ENCODE measurements at regions not wholly inside any gene's neighbourhood (a gene's known extent, or its start where the extent isn't known, plus 50 kb on each side); places are given as distances from the start of the nearest gene placed in this dataset.
"Not testable (repeated sequence)": the region's sequence is repeated elsewhere in the genome, so short reads cannot be mapped to it uniquely, and the experiment has no call there.

DNA sequence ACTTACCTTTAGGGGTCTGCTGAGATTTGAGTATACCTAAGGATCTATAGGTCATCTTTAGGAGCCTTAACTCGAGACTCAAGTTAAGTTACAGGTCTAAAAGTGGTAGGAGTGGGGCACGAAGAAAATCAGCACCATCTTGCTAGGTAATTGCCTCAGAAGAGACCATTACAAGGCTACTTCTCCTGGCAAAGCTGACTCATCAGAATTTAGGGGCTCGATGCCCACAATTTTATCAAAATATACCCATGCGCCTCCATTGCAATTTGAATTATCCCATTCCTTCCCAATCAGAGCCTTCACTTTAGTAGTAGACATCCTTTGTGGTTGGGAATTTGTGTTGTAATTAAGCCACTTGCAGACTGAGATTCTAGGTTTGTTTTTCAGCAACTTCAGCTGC lies 1994.3 kb downstream of the MRPL39 start:
- no peak for DNase-seq (ENCODE audit: low read depth in 2 of 2)

DNA sequence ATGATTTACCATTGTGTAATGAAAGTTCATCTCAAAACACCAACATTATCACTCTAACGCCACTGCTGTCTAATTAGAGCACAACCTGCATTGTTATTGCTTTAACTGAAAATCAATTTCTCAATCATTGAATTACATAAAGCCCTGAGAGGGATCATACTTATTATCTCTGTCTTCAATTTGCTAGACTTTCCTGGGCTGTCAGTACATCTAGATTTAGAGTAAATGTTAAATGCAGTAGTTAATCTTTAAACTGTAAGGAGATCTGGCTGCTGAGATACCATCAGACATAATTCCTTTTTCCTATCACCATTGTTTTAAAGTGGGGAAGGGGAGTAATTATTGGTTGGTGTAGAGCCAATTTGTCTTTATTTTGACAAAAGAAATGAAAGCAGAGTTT lies 1995.1 kb downstream of the MRPL39 start:
- DNase-seq (ENCODE audit: low read depth in 2 of 2), result no peak

- DNase-seq (ENCODE audit: low read depth in 2 of 2), result no peak
These were observed 1999.4 kb downstream of the MRPL39 start for GRCh38 chr21:23607782-23608431.

- no peak for DNase-seq (ENCODE audit: low read depth in 2 of 2)
These were observed 2005.7 kb downstream of the MRPL39 start for GRCh38 chr21:23601549-23601948.

DNA sequence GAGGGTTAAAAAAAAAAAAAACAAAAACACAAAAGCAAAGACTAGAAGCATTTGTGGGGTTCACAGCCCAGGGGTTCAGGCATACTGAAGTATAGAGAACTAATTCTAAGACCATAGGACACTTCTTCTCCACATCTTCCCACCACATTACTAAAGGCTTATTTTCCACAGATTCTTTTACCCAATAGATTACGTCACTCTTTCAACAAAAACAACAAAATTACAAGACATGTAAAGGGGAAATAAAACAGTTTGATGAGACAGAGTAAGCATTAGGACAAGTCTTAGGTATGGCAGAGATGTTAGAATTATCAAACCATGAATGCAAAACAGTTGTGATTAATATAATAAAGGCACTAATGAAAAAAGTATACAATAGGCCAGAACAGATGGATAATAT lies 2013.7 kb downstream of the MRPL39 start:
- DNase-seq (ENCODE audit: low read depth in 2 of 2), result no peak

GRCh38 chr21:23585419-23585818 lies 2021.9 kb downstream of the MRPL39 start:
- no peak for DNase-seq (ENCODE audit: low read depth in 2 of 2)

DNA sequence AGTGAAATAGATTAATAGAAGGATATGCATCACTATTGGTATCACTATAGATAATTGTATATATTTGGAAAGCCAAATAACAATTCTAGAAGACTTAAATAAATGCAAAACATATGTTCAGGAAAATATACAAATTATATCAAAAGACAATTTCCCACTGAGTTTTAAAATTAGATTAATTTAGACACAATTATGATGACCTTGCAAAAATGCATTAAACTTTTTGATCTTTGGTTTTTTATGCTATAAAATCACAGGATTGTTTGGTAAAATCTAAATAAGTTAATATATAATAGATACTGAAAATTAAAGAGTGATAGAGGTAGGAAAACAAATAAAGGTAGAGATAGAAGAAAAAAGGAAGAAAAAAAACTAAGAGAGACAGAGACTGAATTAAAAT lies 2027.7 kb downstream of the MRPL39 start:
- no peak for DNase-seq (ENCODE audit: low read depth in 2 of 2)

- DNase-seq (ENCODE audit: low read depth in 2 of 2), result no peak
These were observed 2029.3 kb downstream of the MRPL39 start for GRCh38 chr21:23578027-23578426.

GRCh38 chr21:23574932-23575331 lies 2032.3 kb downstream of the MRPL39 start:
- no peak for DNase-seq (ENCODE audit: low read depth in 2 of 2)

- not testable (repeated sequence) for DNase-seq (ENCODE audit: low read depth in 2 of 2)
These were observed 2058.4 kb downstream of the MRPL39 start for GRCh38 chr21:23548924-23549323.

DNA sequence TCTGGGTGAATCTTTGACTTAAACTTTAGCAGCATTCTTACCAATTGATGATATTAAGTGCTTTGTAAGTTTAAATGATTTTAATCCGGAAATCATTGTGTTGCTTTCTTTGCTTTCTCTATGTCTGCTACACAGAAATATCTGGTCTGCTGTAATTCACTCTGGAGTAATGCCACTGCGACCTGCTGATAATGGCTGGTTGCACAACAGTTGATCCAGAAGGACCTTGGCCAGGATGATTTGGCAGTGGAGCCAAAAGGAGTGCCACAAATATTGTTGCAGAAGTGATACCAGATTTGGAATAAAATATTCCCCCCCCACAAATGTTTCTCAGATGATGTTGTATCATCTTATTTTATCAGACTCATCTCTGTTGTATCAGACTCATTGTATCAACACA lies 2063.9 kb downstream of the MRPL39 start:
- no peak for DNase-seq (ENCODE audit: low read depth in 2 of 2)

GRCh38 chr21:23542097-23542496 lies 2065.2 kb downstream of the MRPL39 start:
- DNase-seq (ENCODE audit: low read depth in 2 of 2), result no peak

DNA sequence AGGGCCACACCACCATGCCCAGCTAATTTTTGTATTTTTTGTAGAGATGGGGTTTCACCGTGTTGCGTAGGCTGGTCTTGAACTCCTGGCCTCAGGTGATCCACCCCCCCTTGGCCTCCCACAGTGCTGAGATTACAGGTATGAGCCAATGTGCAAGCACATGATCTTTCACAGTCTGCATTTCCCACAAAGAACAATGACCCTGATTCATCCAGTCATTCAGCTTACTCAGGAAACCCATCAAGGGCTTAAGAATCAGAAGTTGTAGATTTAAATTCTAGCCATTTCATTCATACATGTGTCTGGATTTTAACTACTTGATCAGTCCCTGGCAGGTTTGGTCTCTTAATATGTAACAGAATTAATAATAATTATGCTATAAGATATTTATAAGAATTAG lies 2065.7 kb downstream of the MRPL39 start:
- DNase-seq (ENCODE audit: low read depth in 2 of 2), result no peak

- no peak for DNase-seq (ENCODE audit: low read depth in 2 of 2)
These were observed 2072.4 kb downstream of the MRPL39 start for GRCh38 chr21:23534850-23535249.

DNA sequence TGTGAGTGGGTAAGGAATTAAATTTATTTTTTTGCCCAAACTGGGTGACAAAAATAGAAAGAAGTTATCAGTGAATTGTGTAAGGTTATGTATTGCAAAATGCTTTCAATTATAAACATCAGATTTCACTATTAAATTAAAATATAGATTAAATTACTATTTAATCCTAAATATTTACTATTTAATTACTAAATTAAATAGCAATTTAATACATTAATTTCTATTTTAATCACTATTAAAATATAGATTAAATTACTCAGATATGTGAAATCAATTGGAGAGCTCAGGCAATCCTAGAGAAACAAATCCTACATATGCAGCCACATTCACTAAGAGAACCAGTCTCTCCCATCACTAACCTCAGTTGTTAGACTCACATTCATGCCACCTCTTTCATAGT lies 2075.8 kb downstream of the MRPL39 start:
- DNase-seq (ENCODE audit: low read depth in 2 of 2), result no peak

- DNase-seq (ENCODE audit: low read depth in 2 of 2), result no peak
These were observed 2082.6 kb downstream of the MRPL39 start for GRCh38 chr21:23524685-23525084.

DNA sequence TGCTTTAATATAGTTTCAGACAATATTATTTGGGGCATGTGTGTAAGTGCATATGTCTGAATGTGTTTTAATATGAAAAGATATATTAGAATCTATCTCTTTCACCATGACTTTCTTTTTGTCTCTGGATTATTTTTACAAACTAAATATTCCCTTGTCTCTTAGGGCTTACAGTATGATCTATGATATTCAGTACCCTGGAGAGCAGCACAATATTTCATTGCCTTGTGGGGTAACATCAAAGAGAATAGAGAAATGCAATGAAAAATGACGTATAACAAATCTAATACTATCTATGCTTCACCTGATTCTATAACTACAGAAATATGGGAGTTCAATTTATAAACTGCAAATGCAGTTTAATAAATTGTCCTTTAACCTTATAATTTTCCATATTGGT lies 2084.5 kb downstream of the MRPL39 start:
- DNase-seq (ENCODE audit: low read depth in 2 of 2), result no peak

DNA sequence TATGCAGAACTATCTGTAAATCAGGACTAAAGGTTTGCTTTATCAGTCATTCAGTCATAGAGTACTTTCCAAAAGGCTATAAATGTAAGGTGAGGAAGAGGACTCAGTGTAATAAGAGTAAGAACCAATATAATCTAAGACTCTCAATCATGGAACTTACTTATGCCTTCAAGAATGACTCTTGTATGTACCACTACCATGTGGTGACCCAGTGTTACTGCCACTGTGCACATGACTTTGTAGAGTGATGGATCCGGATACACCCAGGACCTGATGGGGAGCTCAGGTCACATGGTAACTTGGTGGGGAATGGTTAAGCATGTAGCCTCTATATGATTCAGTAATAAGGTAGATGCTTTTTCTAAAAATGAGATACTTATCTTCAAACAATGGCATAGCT lies 2099.8 kb downstream of the MRPL39 start:
- no peak for DNase-seq (ENCODE audit: low read depth in 2 of 2)

GRCh38 chr21:23496729-23497128 lies 2110.6 kb downstream of the MRPL39 start:
- no peak for DNase-seq (ENCODE audit: low read depth in 2 of 2)

GRCh38 chr21:23488245-23488644 lies 2119.0 kb downstream of the MRPL39 start:
- DNase-seq (ENCODE audit: low read depth in 2 of 2), result no peak

- no peak for DNase-seq (ENCODE audit: low read depth in 2 of 2)
These were observed 2126.6 kb downstream of the MRPL39 start for GRCh38 chr21:23480591-23481270.

DNA sequence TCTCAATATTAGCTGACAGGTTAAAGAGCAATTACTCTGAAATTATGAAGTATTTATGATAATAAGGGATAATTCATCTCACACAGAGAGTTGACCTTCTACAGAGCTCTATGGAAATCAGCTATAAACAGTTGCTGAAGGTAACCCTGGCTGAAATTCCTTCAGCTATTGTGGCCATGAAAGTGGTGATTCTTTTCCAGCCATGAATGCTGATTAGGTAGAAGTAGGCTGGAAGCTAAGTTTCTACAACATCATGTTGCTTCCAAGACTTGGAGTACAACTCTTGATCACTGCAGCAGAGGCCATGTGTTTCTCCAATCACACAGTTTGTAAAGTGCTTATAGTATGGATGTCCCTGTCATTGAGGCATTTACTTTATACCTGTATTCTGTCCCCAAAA lies 2128.9 kb downstream of the MRPL39 start:
- DNase-seq (ENCODE audit: low read depth in 2 of 2), result no peak

- DNase-seq (ENCODE audit: low read depth in 2 of 2), result no peak
These were observed 2131.7 kb downstream of the MRPL39 start for GRCh38 chr21:23475281-23476219.

All from stimulated activated CD4-positive, alpha-beta T cell treated with anti-CD3 and anti-CD28 coated beads, Interleukin-12 subunit alpha, Interleukin-12 subunit beta, amount 100 ng/mL, for 24 hours (primary cell).